H9 (cell line): ENCODE measurements at regions not wholly inside any gene's neighbourhood (a gene's known extent, or its start where the extent isn't known, plus 50 kb on each side); places are given as distances from the start of the nearest gene placed in this dataset.

Experiments used
- DNase-seq: peaks from one replicate; pipeline ENCODE4 v3.0.0-alpha.2; 2017
- H2AFZ ChIP-seq: one replicate; pipeline ENCODE4 v1.6.1; 2013; ENCODE audit warnings: mild to moderate bottlenecking, low read length, control low read depth, moderate library complexity
- H2AK5ac ChIP-seq: 2 replicates; pipeline ENCODE4 v1.6.1; 2013; ENCODE audit warnings: low read length, control low read depth, mixed read lengths; ENCODE audit not compliant: insufficient read length
- H2BK120ac ChIP-seq: one replicate; pipeline ENCODE4 v1.6.1; 2013; ENCODE audit warnings: low read depth, mild to moderate bottlenecking, low read length, control low read depth, inconsistent platforms; ENCODE audit not compliant: poor library complexity, severe bottlenecking
- H2BK12ac ChIP-seq: 2 replicates; pipeline ENCODE4 v1.6.1; 2013; ENCODE audit warnings: low read length, control low read depth, mixed read lengths, low read depth; ENCODE audit not compliant: insufficient read length
- H2BK15ac ChIP-seq: 2 replicates; pipeline ENCODE4 v1.6.1; 2013; ENCODE audit warnings: low read depth, low read length, control low read depth
- H2BK20ac ChIP-seq: one replicate; pipeline ENCODE4 v1.6.1; 2013; ENCODE audit warnings: low read depth, mild to moderate bottlenecking, low read length, control low read depth, inconsistent platforms; ENCODE audit not compliant: poor library complexity, severe bottlenecking
- H2BK5ac ChIP-seq: 2 replicates; pipeline ENCODE4 v1.6.1; 2013; ENCODE audit warnings: low read length, control low read depth, mixed read lengths; ENCODE audit not compliant: insufficient read length
- H3K14ac ChIP-seq: 2 replicates; pipeline ENCODE4 v1.6.1; 2013; ENCODE audit warnings: low read length, control low read depth; ENCODE audit not compliant: insufficient read depth
- H3K18ac ChIP-seq: 2 replicates; pipeline ENCODE4 v1.6.1; 2013; ENCODE audit warnings: low read depth, mild to moderate bottlenecking, mixed read lengths, low read length, control low read depth; ENCODE audit not compliant: insufficient read length
- H3K23ac ChIP-seq: 2 replicates; pipeline ENCODE4 v1.6.1; 2013; ENCODE audit warnings: low read length, control low read depth, mixed read lengths, low read depth; ENCODE audit not compliant: insufficient read length
- H3K23me2 ChIP-seq: 2 replicates; pipeline ENCODE4 v1.6.1; 2013; ENCODE audit warnings: low read depth, mild to moderate bottlenecking, mixed read lengths, low read length, control low read depth; ENCODE audit not compliant: insufficient read length, poor library complexity, severe bottlenecking
- H3K27ac ChIP-seq: 2 replicates; pipeline ENCODE4 v1.5.1; 2013; ENCODE audit warnings: low read length, control low read depth, mixed read lengths, low read depth; ENCODE audit not compliant: insufficient read length
- H3K27me3 ChIP-seq: 2 replicates; pipeline ENCODE4 v1.6.1; 2013; ENCODE audit warnings: low read length, control low read depth, inconsistent platforms; ENCODE audit not compliant: insufficient read depth
- H3K4ac ChIP-seq: 2 replicates; pipeline ENCODE4 v1.6.1; 2013; ENCODE audit warnings: low read depth, mild to moderate bottlenecking, control low read depth, inconsistent platforms, low read length, moderate library complexity
- H3K4me1 ChIP-seq: 2 replicates; pipeline ENCODE4 v1.6.1; 2013; ENCODE audit warnings: low read length, control low read depth, inconsistent platforms; ENCODE audit not compliant: insufficient read depth
- H3K4me2 ChIP-seq: 2 replicates; pipeline ENCODE4 v1.6.1; 2013; ENCODE audit warnings: low read length, control low read depth, mixed read lengths; ENCODE audit not compliant: insufficient read length, insufficient read depth
- H3K56ac ChIP-seq: 2 replicates; pipeline ENCODE4 v1.6.1; 2013; ENCODE audit warnings: low read depth, mild to moderate bottlenecking, mixed read lengths, low read length, control low read depth; ENCODE audit not compliant: insufficient read length
- H3K79me1 ChIP-seq: 2 replicates; pipeline ENCODE4 v1.6.1; 2013; ENCODE audit warnings: low read depth, mild to moderate bottlenecking, moderate library complexity, low read length, control low read depth, inconsistent platforms; ENCODE audit not compliant: insufficient read depth, poor library complexity, severe bottlenecking
- H3K79me2 ChIP-seq: 2 replicates; pipeline ENCODE4 v1.6.1; 2013; ENCODE audit warnings: low read length, control low read depth, inconsistent platforms; ENCODE audit not compliant: insufficient read depth
- H3K9ac ChIP-seq: 2 replicates; pipeline ENCODE4 v1.6.1; 2013; ENCODE audit warnings: low read length, control low read depth, mixed read lengths; ENCODE audit not compliant: insufficient read length; ENCODE audit errors: extremely low read depth
- H3K9me3 ChIP-seq: one replicate; pipeline ENCODE4 v1.6.1; 2013; ENCODE audit warnings: low read depth, low read length, inconsistent platforms; ENCODE audit not compliant: control insufficient read depth
- H3T11ph ChIP-seq: one replicate; pipeline ENCODE4 v1.6.1; 2013; ENCODE audit warnings: mild to moderate bottlenecking, low read length, control low read depth, inconsistent platforms
- H4K20me1 ChIP-seq: one replicate; pipeline ENCODE4 v1.6.1; 2013; ENCODE audit not compliant: control insufficient read depth, insufficient read length, insufficient read depth
- H4K5ac ChIP-seq: 2 replicates; pipeline ENCODE4 v1.6.1; 2013; ENCODE audit warnings: low read depth, mild to moderate bottlenecking, mixed read lengths, low read length, control low read depth; ENCODE audit not compliant: insufficient read length
- H4K8ac ChIP-seq: replicated peaks from 2 replicates; pipeline ENCODE4 v1.6.1; 2013; ENCODE audit warnings: low read length, control low read depth, mixed read lengths, low read depth; ENCODE audit not compliant: insufficient read length
- H4K91ac ChIP-seq: 2 replicates; pipeline ENCODE4 v1.6.1; 2013; ENCODE audit warnings: low read depth, mild to moderate bottlenecking, moderate library complexity, mixed read lengths, low read length, control low read depth; ENCODE audit not compliant: insufficient read length
- H3K27ac Mint-ChIP-seq, 3 experiments: 2 replicates in 2 of 3; 3 replicates in 1 of 3; pipeline ENCODE4 v1.8.0; 2020 to 2021; ENCODE audit warnings: mixed read lengths in 3 of 3, mild to moderate bottlenecking in 1 of 3, moderate library complexity in 1 of 3
- H3K27me3 Mint-ChIP-seq: 2 replicates; pipeline ENCODE4 v1.8.0; 2021; ENCODE audit warnings: low read depth, mild to moderate bottlenecking, moderate library complexity, mixed read lengths
- H3K36me3 Mint-ChIP-seq, 3 experiments: 2 replicates in 2 of 3; 3 replicates in 1 of 3; pipeline ENCODE4 v1.8.0; 2020 to 2021; ENCODE audit warnings: low read depth in 3 of 3, mixed read lengths in 3 of 3; ENCODE audit not compliant: insufficient read depth in 1 of 3
- H3K4me1 Mint-ChIP-seq, 2 experiments: 2 replicates each; pipeline ENCODE4 v1.8.0; 2020; ENCODE audit warnings: mixed read lengths in 2 of 2
- H3K4me3 Mint-ChIP-seq, 2 experiments: 2 replicates in 1 of 2; 3 replicates in 1 of 2; pipeline ENCODE4 v1.8.0; 2020 to 2021; ENCODE audit warnings: mild to moderate bottlenecking in 2 of 2, mixed read lengths in 2 of 2, moderate library complexity in 1 of 2
- H3K9me3 Mint-ChIP-seq, 2 experiments: 2 replicates in 1 of 2; 3 replicates in 1 of 2; pipeline ENCODE4 v1.8.0; 2020; ENCODE audit warnings: mild to moderate bottlenecking in 2 of 2, mixed read lengths in 2 of 2, moderate library complexity in 1 of 2
- WGBS: extraction: QIAGEN DNeasy Blood & Tissue Kit; methylation state at CpG from one replicate; pipeline ENCODE4 v1.1.7; 2013; ENCODE audit warnings: missing lambda C conversion rate, low lambda C conversion rate, mixed read lengths; ENCODE audit not compliant: insufficient read length; ENCODE audit errors: extremely low coverage; 5-methylcytosine and 5-hydroxymethylcytosine counted together
- TF ChIP-seq, protein P1 (sequence below): fragments of 200-600 bp; sonication (generic); conservative IDR thresholded peaks from 3 replicates; pipeline ENCODE4 v1.8.0; 2021; ENCODE audit warnings: antibody characterized with exemption, mild to moderate bottlenecking

DNA sequence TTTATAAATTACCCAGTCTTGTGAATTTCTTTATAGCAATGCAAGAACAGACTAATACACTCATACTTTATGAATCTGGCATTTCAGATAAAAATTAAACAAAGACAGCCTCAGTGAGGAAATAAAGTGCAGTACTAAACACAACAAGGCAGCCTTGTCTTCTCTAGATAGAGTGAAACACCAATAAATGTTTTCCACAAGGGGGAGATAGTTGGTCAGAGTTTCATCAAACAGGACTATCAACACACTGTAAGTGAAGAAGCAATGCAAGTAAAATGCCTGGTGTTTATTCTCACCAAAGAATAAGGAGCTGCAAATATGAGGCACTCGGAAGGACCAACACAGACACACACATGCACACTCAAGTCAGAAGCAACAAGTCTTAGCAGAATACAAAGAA, 62.8 kb downstream of the FAM9B start:
- Mint-ChIP-seq H3K4me1 (peaks cover 0 to 4% of the 10 kb centered on the region in 2 experiments; a peak in 1 of 4 replicates), H3K36me3 (peaks cover 0 to under 1% (median 0%) of the 10 kb centered on the region in 3 experiments; a peak in 2 of 7 replicates), H3K4me3 (no peak overlapping the region), H3K9me3 (peaks cover 0 to 32% of the 10 kb centered on the region in 2 experiments; a peak in 3 of 5 replicates), H3K27me3 (peaks cover under 1% of the 10 kb centered on the region; the same call in 1 of the 2 replicates), H3K27ac (no peak overlapping the region)
- DNase-seq: no peak
- Histone ChIP-seq H3K79me1 (no peaks in the 10 kb centered on the region), H2BK15ac (no peak overlapping the region), H2BK5ac (no peak overlapping the region), H4K20me1 (no peaks in the 10 kb centered on the region), H3K56ac (no peak overlapping the region), H3K27me3 (no peaks in the 10 kb centered on the region), H3K4me2 (no peak overlapping the region), H2BK120ac (no peak overlapping the region), H4K91ac (no peak overlapping the region), H3K23me2 (no peaks in the 10 kb centered on the region), H3K27ac (no peak overlapping the region), H3K4me1 (no peaks in the 10 kb centered on the region), H2AK5ac (no peak overlapping the region), H3K9me3 (no peaks in the 10 kb centered on the region), H3K18ac (no peak overlapping the region), H3K14ac (no peak overlapping the region), H4K5ac (no peak overlapping the region), H3K9ac (no peak overlapping the region), H3K79me2 (no peaks in the 10 kb centered on the region), H2BK20ac (no peak overlapping the region), H4K8ac (no peak overlapping the region), H2AFZ (no peak overlapping the region), H3K4ac (no peak overlapping the region), H3T11ph (no peak overlapping the region), H3K23ac (no peak overlapping the region), H2BK12ac (no peak overlapping the region)
- TF ChIP-seq, protein P1, sequence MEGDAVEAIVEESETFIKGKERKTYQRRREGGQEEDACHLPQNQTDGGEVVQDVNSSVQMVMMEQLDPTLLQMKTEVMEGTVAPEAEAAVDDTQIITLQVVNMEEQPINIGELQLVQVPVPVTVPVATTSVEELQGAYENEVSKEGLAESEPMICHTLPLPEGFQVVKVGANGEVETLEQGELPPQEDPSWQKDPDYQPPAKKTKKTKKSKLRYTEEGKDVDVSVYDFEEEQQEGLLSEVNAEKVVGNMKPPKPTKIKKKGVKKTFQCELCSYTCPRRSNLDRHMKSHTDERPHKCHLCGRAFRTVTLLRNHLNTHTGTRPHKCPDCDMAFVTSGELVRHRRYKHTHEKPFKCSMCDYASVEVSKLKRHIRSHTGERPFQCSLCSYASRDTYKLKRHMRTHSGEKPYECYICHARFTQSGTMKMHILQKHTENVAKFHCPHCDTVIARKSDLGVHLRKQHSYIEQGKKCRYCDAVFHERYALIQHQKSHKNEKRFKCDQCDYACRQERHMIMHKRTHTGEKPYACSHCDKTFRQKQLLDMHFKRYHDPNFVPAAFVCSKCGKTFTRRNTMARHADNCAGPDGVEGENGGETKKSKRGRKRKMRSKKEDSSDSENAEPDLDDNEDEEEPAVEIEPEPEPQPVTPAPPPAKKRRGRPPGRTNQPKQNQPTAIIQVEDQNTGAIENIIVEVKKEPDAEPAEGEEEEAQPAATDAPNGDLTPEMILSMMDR: peak; percentile 62
- no CpG with 5 or more reads among the region's 1 CpG for WGBS
